ENCODE measurements at regions not wholly inside any gene's neighbourhood (a gene's known extent, or its start where the extent isn't known, plus 50 kb on each side); places are given as distances from the start of the nearest gene placed in this dataset.

DNA sequence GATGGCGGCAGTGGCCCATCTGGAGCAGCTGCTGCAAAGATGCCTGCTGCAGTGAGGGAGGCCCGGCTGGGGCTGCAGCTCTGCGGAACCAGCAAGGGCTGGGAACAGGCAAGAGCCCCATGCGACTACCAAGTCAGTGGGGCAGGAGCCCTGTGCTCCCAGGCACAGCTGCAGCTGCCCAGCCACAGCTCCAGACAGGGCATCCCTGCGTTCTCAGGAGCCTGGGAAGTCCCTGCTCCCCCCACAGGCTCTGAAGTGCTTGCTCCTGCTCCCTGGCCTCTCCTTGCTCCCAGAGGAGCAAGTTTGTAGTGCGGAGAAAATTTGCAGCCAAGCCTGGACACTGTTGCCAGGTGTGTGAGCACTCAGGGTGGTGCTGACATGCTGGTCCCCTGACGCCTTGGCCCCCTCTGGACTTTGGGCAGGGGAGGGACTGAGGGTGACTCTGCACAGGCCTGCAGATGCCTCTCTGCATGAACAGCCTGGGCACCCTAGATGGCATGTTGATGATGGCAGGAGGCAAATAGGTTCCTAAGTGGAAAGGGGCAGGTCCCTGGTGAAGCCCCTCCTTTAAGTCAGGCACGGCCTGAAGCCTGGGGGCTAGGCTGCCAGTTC is 105.6 kb downstream of the LYZL1 start:
- FAIRE-seq (no peak), DNase-seq (ENCODE audit: low read depth) (no peak)
- H3K27me3 ChIP-seq (ENCODE audit: control insufficient read depth, insufficient read depth, low read length), result peaks cover 4% of the 10 kb centered on the region
- no peaks in the 10 kb centered on the region for H3K36me3 ChIP-seq (ENCODE audit: control insufficient read depth, insufficient read depth, low read length)
- no peak overlapping the region for H3K4me3 ChIP-seq (ENCODE audit: low read depth, low read length)
- TF ChIP-seq, protein P1, sequence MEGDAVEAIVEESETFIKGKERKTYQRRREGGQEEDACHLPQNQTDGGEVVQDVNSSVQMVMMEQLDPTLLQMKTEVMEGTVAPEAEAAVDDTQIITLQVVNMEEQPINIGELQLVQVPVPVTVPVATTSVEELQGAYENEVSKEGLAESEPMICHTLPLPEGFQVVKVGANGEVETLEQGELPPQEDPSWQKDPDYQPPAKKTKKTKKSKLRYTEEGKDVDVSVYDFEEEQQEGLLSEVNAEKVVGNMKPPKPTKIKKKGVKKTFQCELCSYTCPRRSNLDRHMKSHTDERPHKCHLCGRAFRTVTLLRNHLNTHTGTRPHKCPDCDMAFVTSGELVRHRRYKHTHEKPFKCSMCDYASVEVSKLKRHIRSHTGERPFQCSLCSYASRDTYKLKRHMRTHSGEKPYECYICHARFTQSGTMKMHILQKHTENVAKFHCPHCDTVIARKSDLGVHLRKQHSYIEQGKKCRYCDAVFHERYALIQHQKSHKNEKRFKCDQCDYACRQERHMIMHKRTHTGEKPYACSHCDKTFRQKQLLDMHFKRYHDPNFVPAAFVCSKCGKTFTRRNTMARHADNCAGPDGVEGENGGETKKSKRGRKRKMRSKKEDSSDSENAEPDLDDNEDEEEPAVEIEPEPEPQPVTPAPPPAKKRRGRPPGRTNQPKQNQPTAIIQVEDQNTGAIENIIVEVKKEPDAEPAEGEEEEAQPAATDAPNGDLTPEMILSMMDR (IDR thresholded peaks at IDR 0.05; ENCODE audit: insufficient read depth, low read length, severe bottlenecking), result no peak

DNA sequence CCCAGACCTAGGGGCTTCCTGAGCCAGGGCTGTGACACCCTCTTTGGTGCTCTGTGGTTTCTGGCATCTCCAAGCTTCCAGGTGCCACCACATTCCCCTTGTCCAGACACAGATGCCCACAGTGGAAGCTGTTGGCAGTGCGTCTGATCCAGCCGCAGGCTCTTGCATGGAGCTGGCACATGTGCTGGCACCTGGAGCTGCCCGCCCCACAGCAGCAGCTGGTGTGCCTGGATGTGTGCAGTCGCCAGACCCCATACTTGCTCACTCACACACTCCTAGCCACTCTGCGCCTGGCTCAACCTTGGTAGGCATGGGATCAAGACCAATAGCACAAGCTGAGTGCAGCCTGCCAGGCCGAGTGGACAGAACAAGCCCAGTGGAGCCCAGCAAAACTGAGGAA is 106.5 kb downstream of the LYZL1 start:
- Histone ChIP-seq H3K36me3 (ENCODE audit: control insufficient read depth, insufficient read depth, low read length) (no peaks in the 10 kb centered on the region), H3K4me3 (ENCODE audit: low read depth, low read length) (no peak overlapping the region), H3K27me3 (ENCODE audit: control insufficient read depth, insufficient read depth, low read length) (peaks cover 2% of the 10 kb centered on the region)
- TF ChIP-seq, protein P1 (IDR thresholded peaks at IDR 0.05; ENCODE audit: insufficient read depth, low read length, severe bottlenecking), result no peak
- no peak for FAIRE-seq
- DNase-seq (ENCODE audit: low read depth), result no peak

DNA sequence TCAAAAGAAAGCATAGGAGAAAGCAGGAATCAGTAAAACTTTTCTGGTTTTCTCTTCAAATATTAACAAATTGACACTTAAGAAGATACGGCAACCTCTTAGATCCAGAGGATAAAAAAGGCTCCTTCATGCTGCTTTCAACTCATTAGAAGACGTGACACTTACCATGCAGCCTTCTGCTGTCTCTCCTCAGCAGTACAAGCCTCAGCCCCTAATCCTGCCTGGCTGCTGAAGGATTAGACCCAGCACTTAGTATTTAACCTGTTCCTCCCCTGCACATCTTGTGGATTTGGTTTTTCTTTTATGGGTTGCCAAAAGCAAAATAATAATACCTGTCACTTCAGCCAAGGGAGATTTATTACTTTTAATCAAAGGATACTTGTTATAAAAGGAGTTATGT is 108.4 kb downstream of the LYZL1 start:
- FAIRE-seq, result no peak
- Histone ChIP-seq H3K36me3 (ENCODE audit: control insufficient read depth, insufficient read depth, low read length) (no peaks in the 10 kb centered on the region), H3K4me3 (ENCODE audit: low read depth, low read length) (no peak overlapping the region), H3K27me3 (ENCODE audit: control insufficient read depth, insufficient read depth, low read length) (peaks cover 2% of the 10 kb centered on the region)
- no peak for DNase-seq (ENCODE audit: low read depth)
- TF ChIP-seq, protein P1 (IDR thresholded peaks at IDR 0.05; ENCODE audit: insufficient read depth, low read length, severe bottlenecking), result no peak

DNA sequence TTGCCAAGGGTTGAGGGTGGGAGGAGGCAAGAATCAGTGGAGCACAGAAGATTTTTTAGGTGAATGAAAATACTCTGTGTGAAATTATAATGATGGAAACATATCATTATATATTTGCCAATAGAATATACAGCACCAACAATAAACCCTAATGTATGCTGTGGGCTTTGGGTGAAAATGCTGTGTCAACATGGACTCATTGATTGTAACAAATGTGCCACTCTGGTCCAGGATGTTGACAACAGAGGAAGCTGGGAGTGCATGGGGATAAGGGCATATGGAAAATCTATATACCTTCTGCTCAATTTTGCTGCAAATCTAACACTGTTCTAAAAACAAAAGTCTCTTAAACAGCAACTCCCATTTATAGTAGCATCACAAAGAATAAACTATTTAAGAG is 114.3 kb downstream of the LYZL1 start:
- FAIRE-seq (no peak), DNase-seq (ENCODE audit: low read depth) (no peak)
- no peak overlapping the region for H3K4me3 ChIP-seq (ENCODE audit: low read depth, low read length)
- TF ChIP-seq, protein P1 (IDR thresholded peaks at IDR 0.05; ENCODE audit: insufficient read depth, low read length, severe bottlenecking), result no peak
- no peaks in the 10 kb centered on the region for H3K36me3 ChIP-seq (ENCODE audit: control insufficient read depth, insufficient read depth, low read length)
- H3K27me3 ChIP-seq (ENCODE audit: control insufficient read depth, insufficient read depth, low read length), result no peaks in the 10 kb centered on the region

DNA sequence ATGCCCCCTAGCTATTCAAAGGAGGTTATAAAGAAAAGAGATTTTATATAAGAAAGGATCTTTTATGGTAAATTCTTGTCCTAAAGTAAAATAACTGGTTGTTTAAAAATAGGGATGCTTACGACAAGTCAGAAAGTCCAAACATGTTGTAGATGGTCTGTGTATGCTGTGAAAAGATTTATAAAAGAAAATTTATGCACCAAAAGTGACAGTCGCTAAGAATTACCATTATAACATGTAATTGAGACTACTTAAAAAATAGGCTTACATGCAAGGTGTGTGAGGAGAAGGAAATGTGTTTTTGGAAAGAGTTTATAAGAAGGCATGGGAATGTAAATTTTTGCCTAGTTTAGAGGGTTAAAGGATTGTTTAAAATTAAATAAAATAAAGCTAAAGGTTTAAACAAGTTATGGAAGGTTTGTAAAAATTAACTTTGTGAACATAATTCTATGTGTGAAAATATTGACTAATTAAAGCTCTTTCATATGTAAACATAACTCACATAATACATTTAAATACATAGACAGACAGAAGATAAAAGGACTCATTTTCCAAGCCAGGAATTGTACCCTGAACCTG is 118.5 kb downstream of the LYZL1 start:
- H3K4me3 ChIP-seq (ENCODE audit: low read depth, low read length), result no peak overlapping the region
- TF ChIP-seq, protein P1 (IDR thresholded peaks at IDR 0.05; ENCODE audit: insufficient read depth, low read length, severe bottlenecking), result no peak
- DNase-seq (ENCODE audit: low read depth) (no peak), FAIRE-seq (no peak)
- no peaks in the 10 kb centered on the region for H3K27me3 ChIP-seq (ENCODE audit: control insufficient read depth, insufficient read depth, low read length)
- H3K36me3 ChIP-seq (ENCODE audit: control insufficient read depth, insufficient read depth, low read length), result no peaks in the 10 kb centered on the region
